ENCODE measurements at regions not wholly inside any gene's neighbourhood (a gene's known extent, or its start where the extent isn't known, plus 50 kb on each side); places are given as distances from the start of the nearest gene placed in this dataset.

- TF ChIP-seq, protein P1, sequence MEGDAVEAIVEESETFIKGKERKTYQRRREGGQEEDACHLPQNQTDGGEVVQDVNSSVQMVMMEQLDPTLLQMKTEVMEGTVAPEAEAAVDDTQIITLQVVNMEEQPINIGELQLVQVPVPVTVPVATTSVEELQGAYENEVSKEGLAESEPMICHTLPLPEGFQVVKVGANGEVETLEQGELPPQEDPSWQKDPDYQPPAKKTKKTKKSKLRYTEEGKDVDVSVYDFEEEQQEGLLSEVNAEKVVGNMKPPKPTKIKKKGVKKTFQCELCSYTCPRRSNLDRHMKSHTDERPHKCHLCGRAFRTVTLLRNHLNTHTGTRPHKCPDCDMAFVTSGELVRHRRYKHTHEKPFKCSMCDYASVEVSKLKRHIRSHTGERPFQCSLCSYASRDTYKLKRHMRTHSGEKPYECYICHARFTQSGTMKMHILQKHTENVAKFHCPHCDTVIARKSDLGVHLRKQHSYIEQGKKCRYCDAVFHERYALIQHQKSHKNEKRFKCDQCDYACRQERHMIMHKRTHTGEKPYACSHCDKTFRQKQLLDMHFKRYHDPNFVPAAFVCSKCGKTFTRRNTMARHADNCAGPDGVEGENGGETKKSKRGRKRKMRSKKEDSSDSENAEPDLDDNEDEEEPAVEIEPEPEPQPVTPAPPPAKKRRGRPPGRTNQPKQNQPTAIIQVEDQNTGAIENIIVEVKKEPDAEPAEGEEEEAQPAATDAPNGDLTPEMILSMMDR (conservative IDR thresholded peaks at IDR 0.05; ENCODE audit: low read depth, low read length): no peak
- H3K4me3 ChIP-seq (ENCODE audit: low read depth, low read length): no peak overlapping the region
- DNase-seq (ENCODE audit: low read depth): no peak
These were observed 240.5 kb upstream of the GPR26 start for GRCh38 chr10:123425680-123426079.

DNA sequence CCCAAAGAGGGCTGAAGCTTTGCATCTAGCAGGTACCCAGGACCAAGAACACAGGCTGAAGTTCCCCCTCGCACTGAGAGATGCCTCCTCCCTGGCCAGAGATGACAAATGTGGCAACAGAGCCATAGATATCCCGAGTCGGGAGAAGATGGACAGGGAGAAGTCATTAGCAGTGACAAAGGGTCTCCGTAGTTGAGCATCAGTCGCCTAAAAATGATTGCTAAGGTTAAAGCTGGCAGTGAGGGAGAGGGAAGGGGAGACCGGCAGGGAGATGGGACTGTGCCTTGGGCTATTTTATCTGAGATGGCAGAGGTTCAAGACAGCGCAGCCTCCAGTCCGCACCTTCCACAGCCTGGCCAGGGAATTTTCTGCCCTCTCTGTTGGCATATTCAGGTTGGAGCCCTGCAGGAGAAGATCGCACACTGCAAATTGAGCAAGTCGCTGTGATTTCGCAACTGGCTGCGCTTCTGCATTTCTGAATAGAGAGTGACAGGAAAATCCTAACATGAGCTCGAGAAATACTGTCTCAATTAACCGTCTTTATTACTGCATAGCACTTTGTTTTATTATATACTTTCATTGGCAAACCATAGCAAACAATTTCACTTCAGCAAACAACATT lies 238.9 kb upstream of the GPR26 start:
- TF ChIP-seq, protein P1 (conservative IDR thresholded peaks at IDR 0.05; ENCODE audit: low read depth, low read length): peak; percentile 37
- DNase-seq (ENCODE audit: low read depth): peak; percentile 19
- H3K4me3 ChIP-seq (ENCODE audit: low read depth, low read length): no peak overlapping the region

- TF ChIP-seq, protein P1 (conservative IDR thresholded peaks at IDR 0.05; ENCODE audit: low read depth, low read length): no peak
- peak; percentile 40 for DNase-seq (ENCODE audit: low read depth)
- no peak overlapping the region for H3K4me3 ChIP-seq (ENCODE audit: low read depth, low read length)
These were observed 237.8 kb upstream of the GPR26 start for GRCh38 chr10:123428391-123428790.

- DNase-seq (ENCODE audit: low read depth): no peak
These were observed 236.4 kb upstream of the GPR26 start for GRCh38 chr10:123429706-123430221.

DNA sequence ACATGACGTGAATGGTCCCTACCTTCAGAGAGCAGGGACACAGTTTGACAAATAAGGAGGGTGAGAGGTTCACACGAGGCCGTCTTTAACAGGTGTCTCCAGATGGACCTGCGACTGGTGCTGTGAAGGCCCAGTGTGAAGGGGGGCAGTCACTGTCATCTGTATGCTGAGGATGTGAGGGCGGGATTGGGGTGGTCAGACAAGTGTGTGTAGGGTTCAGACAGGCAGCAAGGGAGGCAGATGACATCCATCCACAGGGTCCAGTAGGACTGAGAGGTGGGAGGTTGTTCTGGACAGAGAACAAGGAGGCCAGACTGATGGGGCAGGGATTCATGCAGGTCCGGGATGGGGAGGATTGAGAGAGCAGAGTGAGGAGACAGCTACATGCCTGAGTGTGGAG lies 232.6 kb upstream of the GPR26 start:
- TF ChIP-seq, protein P1 (conservative IDR thresholded peaks at IDR 0.05; ENCODE audit: low read depth, low read length): no peak

More at GRCh38 chr10:123429706-123430221, 236.4 kb upstream of the GPR26 start:
- TF ChIP-seq, protein P1 (conservative IDR thresholded peaks at IDR 0.05; ENCODE audit: low read depth, low read length): peak; percentile 33
- no peak overlapping the region for H3K4me3 ChIP-seq (ENCODE audit: low read depth, low read length)

GRCh38 chr10:123434435-123435039 lies 231.6 kb upstream of the GPR26 start:
- DNase-seq (ENCODE audit: low read depth): no peak

More for the DNA sequence above, 232.6 kb upstream of the GPR26 start:
- DNase-seq (ENCODE audit: low read depth): no peak
- H3K4me3 ChIP-seq (ENCODE audit: low read depth, low read length): no peak overlapping the region

More at GRCh38 chr10:123434435-123435039, 231.6 kb upstream of the GPR26 start:
- H3K4me3 ChIP-seq (ENCODE audit: low read depth, low read length): no peak overlapping the region
- TF ChIP-seq, protein P1 (conservative IDR thresholded peaks at IDR 0.05; ENCODE audit: low read depth, low read length): no peak

All from epithelial cell of proximal tubule (primary cell).